HL-60/S4 treated with retinoic acid at 250 ng/mL for 4 days and 3 days (cell line): ENCODE measurements at regions not wholly inside any gene's neighbourhood (a gene's known extent, or its start where the extent isn't known, plus 50 kb on each side); places are given as distances from the start of the nearest gene placed in this dataset.

Experiments used
- in situ Hi-C: fragments of 300-500 bp; cut with MboI; formaldehyde crosslinking; loops from 2 replicates; pipeline ENCODE4 v1.7.0; 2022; ENCODE audit warnings: low sequenced_read_pairs

DNA sequence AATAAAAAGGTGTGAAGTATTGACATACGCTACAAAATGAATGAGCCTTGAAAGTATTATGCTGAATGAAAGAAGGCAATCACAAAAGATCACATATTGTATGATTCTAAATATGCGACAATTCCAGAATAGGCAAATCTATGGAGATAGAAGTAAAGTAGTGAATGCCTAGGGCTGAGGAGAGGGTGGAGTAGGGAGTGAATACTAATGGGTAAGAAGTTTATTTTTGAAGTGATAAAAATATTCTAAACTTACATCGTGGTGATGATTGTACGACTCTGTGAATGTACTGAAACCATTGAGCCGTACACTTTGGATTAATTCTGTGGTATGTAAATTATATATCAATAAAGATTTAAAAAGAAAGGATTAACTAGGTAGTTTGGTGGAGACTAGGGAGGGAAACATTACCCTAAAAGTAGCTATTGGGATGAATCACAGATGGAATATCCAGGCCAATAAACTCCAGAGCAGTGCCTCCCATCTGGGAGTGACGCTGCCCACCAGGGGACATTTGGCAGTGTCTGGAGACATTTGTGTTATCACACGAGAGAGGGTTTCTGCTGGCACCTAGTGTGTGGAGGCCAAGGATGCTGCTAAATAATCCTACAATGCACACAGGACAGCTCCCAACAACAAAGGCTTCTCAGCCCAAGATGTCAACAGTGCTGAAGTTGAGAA is 214.2 kb upstream of the PCSK2 start:
- in situ Hi-C loops, result no loop called here

DNA sequence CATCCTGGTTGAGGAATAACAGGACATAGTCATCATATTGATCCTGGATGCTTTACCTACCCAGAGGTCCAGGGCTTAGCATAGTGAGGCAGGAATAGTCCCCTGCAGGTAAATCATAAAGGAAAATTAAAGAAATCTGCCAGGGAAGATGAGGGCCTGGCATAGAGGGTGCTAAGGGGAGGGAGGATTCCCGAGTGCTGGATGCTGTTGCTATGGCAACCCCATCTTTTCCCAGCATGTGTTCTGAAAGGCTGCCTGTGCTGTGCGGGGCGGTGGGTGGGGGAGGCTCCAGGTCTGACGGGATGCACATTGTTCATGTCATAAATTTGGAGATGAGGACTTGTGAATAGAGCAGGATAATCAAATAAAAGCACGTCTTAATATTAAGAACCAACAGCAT is 212.6 kb upstream of the PCSK2 start:
- in situ Hi-C loops, result no loop called here

DNA sequence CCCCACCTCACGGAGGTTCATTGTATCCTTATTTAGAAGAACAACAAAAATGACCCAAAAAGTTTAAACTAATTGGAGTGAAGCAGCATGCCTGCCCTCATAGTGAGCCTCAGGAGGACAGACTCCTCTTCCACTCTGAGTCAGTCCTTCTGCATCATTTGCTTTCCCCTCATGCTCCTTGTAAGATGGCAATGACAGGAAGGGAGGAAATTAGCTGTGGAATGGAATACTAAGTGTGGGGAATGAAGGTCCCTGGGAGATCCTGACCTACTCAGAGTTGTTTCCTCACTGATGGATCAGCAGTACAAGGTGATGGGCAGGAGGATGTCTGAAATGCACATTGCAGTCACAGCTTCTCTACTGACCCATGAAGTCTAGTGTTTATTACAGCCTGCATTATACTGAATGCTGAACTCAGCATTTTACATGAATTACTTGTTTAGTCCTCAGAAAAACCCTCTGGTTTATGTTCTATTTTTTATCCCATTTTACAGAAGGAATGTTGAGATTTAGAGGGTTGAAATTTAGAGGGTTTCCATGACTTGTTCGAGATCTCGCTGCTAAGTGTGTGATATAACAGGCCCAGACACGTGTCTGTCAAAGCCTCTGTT is 212.0 kb upstream of the PCSK2 start:
- in situ Hi-C loops, result no loop called here

DNA sequence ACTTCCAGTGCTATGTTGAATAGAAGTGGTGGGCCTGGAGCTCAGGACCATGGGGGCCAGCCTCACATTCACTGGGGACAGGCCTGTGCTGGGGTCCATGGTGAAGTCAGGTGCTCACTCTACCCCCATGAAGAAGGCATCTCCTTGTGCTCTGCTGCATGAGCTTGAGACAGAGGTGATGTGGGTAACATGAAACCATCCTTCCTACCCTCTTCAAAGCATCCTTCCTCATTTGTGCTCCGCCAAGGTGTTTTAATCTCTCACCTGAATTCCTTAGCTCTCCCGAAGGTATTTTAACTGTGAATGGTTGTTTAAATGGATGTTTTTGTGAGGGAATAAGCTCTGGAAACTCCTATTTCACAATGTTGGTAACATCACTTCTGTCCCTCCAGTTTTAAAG is 209.6 kb upstream of the PCSK2 start:
- in situ Hi-C loops, result no loop called here

DNA sequence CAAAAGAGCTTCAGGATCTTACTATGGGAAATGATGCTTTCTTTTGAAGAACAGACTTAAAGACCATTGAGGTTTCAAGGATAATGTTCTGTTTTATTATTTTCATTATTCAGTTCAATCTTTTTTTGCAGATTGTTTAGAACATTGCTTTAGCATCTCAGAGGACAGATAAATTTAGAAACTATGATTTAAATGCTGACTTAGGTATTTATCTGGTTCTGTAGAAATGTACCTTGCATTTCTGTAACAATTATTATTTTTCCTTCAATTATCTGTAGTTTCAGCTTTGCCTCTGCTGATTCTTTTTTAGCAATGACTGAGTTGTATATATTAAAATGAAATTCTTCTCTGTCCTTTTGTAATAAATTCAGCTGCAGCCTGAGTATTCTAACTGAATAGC is 205.4 kb upstream of the PCSK2 start:
- in situ Hi-C loops, result no loop called here

DNA sequence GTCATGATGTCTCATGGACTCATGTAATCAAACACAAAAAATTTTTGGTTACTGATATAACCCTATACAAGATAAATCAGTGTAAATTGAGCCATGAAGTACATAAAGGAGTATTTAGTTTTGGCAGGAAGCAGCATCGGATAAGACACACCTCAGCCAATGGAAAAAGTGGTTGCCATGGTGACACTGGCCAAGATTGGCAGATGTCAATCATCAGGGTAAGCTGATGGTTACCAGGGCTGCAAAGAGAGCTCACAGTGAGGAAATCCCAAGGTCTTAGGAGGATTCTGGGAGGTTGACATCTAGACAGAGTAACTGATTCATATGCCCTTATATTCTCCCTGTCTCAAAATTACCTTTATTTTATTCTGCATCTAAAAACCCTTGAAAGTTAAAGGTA is 203.8 kb upstream of the PCSK2 start:
- in situ Hi-C loops, result no loop called here

DNA sequence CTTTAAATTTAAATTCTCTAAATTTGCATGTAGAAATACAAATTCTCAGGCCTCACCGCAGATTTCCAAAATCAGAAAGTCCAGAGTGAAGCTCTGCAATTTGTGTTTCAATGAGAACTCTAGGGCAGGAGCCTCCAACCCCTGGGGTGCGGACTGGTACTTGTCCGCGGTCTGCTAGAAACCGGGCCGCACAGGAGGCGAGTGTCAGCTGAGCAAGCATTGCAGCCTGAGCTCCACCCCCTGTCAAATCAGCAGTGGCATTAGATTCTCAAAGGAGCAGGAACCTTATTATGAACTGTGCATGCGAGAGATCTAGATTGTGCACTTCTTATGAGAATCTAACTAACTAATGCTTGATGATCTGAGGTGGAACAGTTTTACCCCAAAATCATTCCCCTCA is 203.0 kb upstream of the PCSK2 start:
- in situ Hi-C loops, result no loop called here

DNA sequence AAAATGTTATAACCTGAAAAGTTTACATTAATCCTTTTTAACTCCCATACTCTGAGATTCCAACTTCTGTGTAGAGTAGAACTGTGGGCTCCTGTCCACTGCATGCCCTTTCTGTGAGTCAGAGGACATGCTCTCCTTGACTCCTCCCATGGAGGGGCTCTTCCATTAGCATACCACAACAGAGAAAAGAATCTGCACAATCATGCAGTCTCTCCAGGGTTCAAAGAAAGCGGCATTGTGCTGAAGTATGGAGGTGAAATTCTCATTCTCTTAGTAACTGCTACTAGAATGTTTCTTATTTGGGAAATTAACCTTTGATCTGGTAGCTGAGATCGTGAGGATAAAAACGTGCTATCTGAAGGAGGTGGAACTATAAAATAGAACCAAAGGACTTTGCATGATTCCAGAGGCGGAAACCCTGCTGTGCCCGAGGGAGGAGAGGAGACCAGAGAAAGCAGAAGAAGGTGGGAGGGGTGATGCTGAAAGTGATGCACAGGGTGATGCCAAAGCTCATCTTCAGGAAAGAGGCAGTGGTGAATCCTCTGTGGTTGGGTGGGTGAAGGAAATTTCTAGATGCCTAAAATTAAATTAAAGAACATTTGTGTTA is 202.2 kb upstream of the PCSK2 start:
- in situ Hi-C loops, result no loop called here

DNA sequence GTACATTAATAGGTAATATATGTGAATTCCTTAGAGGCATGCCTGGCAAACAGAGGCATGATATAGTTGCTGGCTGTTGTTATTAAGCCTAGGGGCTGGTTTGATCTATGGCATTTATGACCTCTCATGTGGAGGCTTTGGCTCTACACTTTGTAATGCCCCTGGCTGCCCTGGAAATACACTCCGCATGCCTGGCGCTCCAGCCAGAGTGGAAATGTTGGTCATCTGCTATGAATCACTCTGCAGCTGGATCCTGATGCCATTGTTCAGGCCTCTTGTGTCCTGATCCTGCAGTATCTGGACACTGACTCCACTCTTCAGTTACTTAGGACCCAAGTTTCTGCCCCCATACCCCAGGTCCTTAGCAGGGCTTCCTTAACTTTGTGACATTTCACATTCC is 200.5 kb upstream of the PCSK2 start:
- in situ Hi-C loops, result no loop called here

DNA sequence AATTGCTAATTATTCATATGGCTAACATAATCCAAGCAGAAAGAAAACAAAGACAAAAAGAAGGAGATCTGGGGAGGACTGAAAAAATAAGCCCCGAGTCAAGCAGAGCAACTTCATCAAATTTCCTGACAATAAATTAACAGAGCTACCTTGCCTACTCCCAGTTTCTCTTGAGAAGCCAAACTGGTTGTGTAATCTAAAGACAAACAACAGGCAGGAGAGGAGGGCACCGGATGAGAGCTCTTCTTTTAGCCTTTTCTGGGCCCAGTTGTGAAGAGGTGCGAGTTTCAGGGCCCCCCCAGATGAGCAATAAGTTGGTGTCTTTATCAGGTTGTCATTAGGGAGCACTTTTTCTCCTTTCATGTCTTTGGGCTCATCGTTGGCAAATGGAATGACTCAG is 197.1 kb upstream of the PCSK2 start:
- in situ Hi-C loops, result no loop called here

DNA sequence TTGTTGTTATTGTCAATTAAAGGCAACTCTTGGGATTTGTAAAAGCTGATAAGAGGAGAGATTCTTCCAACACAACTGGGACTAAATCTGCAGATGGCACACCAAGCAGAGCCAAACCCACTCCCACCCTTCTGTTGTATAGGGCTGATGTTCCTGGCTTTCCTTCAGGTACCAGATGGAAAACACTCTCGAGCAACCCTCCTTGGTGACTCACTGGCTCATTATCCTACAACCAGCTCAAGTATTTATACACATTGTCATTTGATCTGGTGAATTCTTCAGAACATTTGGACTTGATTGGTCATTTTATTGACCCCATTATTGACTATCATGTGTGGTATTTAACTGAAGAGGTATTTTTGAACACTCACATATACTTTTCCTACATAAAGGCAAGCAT is 190.3 kb upstream of the PCSK2 start:
- in situ Hi-C loops, result no loop called here

DNA sequence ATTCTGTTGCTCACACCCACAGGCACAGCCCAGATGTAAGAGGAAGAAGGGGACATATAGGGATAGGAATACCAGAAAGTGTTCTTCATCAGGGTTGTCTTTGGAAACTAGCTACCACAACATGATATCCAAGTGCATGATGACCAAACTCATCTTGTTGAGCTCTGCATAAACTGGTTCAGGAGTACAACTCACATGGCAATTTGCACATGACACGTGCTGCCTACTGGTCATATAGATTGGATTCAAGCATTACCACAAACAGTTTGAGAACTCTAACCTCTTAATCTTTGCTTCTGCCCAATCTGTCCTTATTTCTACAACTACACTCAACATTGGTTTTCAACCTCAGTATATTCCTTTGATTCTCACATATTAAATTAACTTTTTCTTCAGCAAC is 184.7 kb upstream of the PCSK2 start:
- in situ Hi-C loops, result no loop called here

DNA sequence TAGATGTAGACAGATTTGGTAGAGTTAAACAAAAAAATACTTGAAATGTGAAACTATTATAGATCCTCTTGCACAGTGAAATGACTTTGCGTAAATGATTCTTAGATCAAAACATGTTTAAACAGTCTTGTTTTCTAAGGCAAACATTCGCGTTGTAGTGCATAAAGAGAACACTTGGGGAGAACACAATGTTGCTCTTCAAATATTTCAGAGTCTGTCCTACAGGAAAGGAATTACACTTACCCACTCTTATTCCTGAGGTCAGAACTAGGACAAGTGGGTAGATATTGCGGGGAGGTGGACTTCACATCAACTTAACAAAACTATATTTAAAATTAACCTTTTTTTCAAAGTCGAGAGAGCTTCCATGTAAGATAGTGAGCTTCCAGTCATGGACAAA is 183.5 kb upstream of the PCSK2 start:
- in situ Hi-C loops, result no loop called here

DNA sequence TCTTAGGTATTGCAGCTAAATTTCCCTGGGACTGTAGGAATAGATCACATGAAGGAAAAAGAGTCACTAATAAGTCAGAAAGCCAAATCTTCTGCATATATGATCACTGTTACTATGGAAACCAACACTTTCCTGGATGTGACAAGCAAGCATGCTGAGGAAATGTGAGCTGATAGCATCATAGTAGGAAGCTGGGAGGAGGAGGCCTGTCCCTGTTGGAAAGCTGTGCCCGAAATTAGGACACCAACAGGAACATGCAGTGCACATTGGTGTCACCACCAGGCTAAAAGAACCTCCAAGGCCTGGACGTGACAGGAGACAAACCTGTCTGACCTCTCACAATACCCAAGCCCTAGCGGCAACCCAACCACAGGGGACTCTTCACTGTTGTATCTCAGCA is 181.9 kb upstream of the PCSK2 start:
- in situ Hi-C loops, result no loop called here

DNA sequence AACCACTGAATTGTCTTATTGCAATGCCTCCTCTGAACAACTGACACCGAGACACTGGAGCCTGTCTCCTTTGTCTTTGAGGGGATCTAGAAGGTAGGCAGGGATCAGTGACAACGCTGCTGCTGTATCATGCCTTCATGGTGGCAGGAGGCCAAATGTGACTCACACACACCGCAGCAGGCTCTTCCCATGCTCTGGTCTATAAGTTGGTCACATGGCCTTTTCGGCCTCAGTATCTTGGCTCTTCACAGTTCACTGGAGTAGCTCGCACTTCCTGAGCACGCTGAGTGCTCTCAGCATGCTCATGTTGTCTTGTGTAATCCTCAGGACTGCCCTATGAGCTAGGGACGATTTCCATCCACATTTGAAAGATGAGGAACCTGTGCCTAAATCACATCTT is 167.4 kb upstream of the PCSK2 start:
- in situ Hi-C loops, result no loop called here

DNA sequence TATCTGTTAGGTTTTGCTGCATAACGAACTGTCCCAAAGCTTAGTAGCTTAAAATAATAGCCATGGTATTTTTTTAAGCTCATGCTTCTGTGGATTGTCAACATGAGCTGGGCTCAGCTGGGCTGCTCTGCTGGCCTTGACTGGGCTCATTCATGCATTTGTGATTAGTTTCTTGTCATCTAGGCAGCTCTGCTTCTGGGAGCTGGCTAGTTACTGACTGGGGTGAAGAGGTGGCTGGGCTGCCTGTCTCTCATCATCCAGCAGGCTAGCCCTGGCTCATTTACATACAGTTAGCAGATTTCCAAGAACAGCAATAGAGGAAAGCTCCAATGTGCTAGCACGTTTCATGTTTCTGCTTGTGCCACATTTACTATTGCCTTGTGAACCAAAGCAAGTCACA is 165.1 kb upstream of the PCSK2 start:
- in situ Hi-C loops, result no loop called here

DNA sequence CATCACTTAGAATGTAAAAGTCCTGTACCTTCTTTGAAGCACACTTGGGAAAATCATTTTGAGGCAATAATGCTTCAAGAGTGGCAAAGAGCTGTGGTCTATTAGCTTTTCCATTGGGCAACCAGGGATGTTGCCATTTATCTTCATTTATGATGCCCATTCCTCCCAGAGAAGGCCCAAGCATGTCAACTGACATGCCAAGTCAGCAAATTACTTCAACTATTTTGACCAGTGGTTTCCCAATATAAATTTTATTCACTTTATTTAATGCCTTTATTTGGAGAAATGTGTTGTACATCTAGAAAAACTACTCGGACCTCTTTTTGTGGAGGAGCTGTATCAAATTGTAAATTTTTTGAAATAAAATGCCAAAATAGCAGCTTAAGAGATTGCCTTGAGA is 164.1 kb upstream of the PCSK2 start:
- in situ Hi-C loops, result no loop called here

DNA sequence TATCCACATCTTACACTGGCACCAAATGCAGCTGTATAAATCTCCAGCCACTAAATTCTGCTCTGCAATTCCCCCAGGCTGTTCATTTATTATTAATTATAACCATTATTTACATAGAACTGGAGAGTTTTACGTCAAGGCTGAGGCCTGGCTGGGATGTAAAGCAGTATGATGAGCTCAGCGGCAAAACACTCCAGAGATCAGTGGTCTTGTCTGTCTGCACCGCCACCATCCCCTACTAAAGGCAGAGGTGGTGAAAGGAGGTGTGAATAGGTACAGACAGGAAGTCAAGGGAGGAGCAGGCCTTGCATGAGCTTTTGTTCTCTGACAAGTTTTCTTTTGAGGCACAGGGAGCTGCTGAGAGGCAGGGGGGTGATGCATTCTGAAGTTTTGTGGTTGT is 159.9 kb upstream of the PCSK2 start:
- in situ Hi-C loops, result no loop called here

DNA sequence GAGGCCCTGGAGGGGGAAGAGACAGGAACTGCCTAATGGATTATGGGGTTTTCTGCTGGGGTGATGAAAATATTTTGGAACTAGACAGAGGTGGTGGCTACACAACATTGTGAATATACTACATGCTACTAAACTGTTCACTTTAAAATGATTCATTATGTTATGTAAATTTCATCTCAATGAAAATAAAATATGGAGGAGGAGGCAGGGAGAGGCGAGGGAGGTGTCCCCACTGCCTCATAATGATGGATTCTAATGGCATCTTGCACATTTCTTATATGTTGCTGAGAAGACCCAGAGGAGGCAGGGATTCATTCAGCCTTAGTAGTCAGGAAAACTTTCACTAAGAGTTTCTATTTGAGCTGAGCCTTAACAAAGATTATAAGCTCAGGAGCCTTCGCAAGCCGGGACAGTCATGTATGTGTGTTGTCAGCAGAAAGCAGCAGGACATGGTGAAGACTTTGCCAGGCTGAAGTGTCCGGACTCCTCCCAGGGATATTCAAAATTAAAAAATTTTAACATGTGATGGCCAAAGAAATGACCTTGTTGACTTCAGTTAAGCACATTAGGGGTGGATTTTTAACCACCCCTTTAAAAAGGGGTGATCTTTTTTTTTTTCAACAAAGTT is 158.6 kb upstream of the PCSK2 start:
- in situ Hi-C loops, result no loop called here

DNA sequence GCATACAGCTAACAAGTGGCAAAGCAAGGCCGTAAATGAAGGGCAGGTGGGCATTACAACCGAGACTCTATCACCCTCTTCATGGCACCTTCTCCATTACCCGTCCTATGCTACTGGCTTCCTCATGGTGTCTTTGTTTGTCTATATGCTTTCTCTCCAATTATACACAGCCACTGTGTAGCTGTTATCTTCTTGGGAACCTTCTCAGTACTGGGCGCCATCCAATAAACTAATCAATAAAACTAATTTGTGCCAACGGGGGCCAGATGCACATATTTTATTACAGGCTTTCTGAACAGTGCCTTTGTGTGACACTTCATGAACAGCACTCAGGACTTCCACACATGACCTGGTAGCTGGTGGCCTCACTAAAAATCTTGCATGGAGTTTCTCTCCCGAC is 149.8 kb upstream of the PCSK2 start:
- in situ Hi-C loops, result no loop called here

DNA sequence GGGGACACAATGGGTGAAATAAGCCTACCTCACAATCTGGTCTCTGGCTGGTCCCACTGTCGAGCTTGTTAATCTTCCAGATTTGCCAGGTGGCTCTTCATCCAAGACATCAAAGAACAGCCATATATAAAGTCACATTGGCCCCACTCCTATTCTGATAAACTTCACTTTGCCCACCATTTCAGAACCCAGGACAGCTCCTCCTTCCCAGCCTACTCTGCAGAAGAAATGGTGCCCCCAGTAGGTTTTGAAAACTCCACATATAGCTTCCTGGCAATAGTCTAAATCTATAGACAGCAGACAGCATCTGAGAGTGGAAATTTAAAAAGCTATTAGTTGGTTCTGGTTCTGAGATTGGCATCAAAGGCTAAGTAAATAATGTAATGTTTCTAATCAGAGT is 143.1 kb upstream of the PCSK2 start:
- in situ Hi-C loops, result no loop called here

DNA sequence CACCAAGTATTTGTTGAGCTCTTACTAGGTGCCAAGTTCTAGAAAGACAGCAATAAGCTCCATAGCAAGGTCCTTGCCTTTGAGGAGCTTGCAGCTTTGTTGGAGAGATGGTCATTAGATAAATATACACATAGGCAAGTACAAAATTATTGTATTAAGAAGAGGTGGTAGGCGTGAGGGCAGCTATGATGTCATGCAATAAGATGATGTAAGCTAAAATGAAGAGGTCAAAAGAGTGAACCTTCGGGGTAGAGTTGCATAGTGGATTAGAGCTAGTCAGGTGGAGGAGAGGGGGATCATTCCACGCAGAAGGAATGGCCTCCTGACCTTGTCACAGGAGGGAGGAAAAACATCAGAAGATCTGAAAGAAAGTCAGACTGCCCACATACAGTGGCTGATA is 141.9 kb upstream of the PCSK2 start:
- in situ Hi-C loops, result no loop called here
